ENCODE measurements at regions not wholly inside any gene's neighbourhood (a gene's known extent, or its start where the extent isn't known, plus 50 kb on each side); places are given as distances from the start of the nearest gene placed in this dataset.

- no peak for DNase-seq
Measured at GRCh38 chr19:31119951-31120690, 229.1 kb downstream of the TSHZ3 start.

DNA sequence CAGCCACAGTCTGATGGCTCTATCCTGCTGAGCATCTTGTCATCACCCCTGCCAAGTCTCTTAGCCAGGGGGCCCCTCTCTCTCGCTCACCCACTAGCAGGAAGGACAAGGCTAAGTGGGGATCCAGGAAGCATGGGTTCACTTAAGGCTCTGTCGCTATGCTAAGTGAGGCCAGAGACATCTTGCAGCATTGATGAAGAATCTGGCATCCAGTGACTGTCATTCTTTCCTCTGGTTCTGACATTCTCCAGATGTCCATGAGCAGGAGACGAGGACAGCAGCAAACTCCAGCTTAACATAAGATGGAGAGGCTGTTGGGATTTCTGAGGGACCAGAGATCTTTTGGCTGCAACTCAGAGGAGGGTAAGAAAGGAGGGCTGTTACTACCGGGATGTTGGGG, 230.2 kb downstream of the TSHZ3 start:
- no peak for DNase-seq

GRCh38 chr19:31118287-31118955, 230.8 kb downstream of the TSHZ3 start:
- DNase-seq = no peak

GRCh38 chr19:31114585-31114984, 234.7 kb downstream of the TSHZ3 start:
- no peak for DNase-seq

GRCh38 chr19:31113293-31113692, 235.9 kb downstream of the TSHZ3 start:
- no peak for DNase-seq

DNA sequence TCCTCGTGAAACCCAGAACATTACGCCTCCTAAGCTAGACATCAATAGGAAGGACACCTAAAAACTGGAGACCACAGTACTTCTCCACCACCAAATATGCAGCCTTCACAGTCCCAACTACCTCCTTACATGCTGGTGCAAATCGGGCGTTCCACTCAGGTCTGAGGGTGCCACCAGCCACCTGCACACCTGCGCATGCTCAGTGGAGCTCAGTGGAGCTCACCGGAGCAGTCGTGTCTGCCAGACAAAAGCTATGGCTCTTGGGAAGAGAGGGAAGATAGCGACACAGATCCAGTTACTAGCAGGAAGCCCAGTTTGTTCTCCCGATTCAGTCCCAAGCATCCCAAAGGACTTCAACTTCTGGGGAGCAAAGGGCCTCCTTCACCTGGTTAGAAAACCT, 237.1 kb downstream of the TSHZ3 start:
- DNase-seq = no peak

GRCh38 chr19:31111741-31112140, 237.5 kb downstream of the TSHZ3 start:
- DNase-seq = no peak

GRCh38 chr19:31110336-31110735, 238.9 kb downstream of the TSHZ3 start:
- no peak for DNase-seq

- no peak for DNase-seq
Measured at GRCh38 chr19:31109636-31110035, 239.6 kb downstream of the TSHZ3 start.

DNA sequence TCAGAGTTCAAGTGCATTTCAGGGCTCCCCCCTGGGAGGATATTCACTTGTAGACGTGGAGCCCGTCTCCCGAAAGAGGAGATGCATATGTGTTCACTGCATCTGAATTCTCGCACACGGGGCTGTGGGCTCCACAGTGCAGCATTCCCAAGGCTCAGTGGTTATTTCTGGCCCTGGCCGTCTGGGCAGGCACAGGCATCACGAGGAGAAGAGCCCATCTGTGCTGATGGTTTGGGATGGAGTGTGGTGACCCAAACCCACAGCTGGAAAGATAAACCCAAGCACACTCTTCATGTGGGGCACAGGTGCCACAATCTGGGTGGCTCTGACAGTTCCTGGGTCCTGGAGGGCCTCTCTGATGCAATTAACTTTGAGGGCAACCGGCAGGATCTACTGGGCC, 242.1 kb downstream of the TSHZ3 start:
- DNase-seq = no peak

- DNase-seq = no peak
Measured at GRCh38 chr19:31105761-31106160, 243.5 kb downstream of the TSHZ3 start.

DNA sequence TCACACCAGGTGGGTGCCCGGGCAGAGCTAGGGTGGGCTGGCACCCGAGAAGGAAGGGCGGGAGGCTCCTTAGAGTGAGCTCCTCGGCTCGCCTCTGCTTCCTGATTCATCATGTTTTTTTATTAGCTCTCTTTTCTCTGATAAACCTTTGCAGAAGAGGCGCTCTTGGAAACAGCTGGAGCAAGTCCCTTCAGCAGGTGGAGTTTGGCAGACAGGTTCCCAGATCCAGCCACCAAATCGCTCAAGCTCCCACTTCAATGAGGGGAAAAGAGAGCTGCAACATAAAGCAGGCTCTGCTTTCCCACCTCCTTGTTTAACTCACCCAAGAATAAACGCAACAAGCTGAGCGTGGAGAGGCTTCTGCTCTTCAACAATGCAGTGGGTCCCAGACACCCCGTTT, 244.8 kb downstream of the TSHZ3 start:
- DNase-seq = no peak

DNA sequence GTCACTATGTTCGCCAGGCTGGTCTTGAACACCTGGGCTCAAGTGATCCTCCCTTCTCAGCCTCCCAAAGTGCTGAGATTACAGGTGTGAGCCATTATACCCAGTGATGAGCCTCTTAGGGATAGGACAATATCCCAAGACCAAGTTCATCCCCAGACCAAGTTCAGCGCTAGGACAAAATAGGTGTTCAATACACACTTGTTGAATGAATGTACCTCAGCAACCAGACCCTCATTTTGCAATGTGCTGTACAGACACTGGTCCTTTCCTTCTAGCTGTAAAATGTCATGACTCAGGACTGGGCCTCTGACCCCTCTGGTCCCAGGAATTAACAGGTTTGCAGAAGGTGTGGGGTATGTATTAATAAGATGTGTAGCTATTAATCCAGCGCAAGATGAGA, 246.0 kb downstream of the TSHZ3 start:
- DNase-seq = no peak

DNA sequence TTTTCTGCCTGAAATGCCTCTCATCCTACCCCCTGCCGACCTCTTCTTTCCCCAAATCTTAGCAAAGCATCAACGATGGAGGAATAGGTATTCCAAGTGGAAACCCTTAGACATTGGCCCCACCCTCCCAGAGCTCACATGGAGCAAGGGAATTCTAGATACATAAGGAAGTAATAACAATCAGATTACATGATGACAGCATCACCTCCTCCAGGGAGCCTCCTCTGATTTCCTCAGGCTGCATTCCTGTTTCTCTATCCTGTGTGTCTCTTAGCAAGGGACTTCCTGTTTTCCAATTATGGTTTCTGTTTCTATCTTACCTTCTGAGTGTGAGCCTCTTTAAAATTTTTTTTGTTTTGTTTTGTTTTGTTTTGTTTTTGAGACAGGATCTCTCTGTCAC, 246.6 kb downstream of the TSHZ3 start:
- no peak for DNase-seq

- DNase-seq = no peak
Measured at GRCh38 chr19:31100981-31101380, 248.3 kb downstream of the TSHZ3 start.

GRCh38 chr19:31100206-31100590, 249.0 kb downstream of the TSHZ3 start:
- no peak for DNase-seq

DNA sequence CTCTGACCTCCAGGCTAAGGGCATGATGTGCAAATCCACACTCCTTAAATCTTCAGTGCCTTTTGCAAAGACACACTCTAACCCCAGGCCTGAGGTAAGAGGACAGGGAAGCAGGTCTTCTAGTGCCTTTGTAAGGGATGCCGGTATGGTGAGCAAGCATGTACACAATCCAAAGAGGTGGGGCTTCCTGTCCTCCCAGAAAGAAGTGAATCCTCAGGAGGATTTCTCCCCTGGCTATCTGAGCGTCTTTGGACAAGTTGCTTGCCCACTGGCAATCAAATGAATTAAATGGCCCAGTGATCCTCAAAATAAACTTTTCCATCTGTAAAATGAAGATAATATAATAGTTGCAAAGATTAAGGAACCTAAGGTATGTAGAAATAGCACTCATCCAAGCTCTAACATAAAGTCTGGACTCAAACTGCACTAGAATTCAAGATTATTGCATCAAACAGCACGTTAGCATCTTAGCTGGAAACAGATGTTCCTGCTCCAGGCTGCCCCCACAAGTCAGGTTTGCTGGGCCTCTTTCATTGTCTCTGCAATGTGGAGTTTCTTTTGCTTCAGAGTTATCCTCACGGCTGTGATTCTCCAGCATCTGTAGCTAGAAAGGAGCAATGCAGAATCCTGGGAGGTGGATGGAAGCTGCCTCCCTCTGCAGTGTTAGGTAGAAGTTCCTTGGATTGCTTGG, 249.6 kb downstream of the TSHZ3 start:
- no peak for DNase-seq

GRCh38 chr19:31098836-31099235, 250.4 kb downstream of the TSHZ3 start:
- no peak for DNase-seq

GRCh38 chr19:31096935-31097545, 252.2 kb downstream of the TSHZ3 start:
- no peak for DNase-seq

DNA sequence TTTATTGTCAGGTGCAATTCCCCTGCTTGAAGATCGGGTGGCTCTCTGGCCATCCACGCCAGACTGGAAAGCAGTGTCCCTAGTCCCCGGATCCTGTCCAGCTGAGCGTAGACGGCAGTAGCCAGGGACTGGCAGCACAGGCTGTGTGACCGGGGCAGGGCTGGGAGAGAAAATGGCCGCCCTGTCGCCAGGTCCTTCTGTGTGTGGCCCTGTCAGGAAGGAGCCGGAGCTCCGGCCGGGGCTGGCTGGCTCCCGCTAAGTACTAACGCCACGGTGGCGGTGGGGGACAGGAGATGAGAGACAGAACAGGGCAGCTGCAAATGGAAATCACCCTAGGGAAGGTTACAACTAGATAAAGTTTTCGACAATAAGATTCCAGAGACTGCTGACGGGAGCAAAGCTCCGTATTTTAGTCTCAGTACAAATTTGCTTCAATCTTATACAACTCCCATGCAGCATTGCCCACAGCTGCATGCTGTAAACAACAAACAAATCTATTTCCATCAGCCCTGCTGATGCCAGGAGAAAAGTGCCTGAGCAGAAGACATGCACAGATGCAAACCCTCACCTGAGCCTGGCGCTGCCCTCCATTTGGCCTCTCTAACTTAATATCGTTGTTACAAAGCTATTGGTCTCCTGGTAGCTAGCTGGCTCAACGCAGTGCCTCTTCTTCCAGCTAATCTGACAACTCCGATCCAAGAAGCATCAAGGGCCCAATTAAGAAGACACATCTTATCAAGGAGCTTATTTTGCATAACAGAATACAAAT, 253.0 kb downstream of the TSHZ3 start:
- DNase-seq = no peak

DNA sequence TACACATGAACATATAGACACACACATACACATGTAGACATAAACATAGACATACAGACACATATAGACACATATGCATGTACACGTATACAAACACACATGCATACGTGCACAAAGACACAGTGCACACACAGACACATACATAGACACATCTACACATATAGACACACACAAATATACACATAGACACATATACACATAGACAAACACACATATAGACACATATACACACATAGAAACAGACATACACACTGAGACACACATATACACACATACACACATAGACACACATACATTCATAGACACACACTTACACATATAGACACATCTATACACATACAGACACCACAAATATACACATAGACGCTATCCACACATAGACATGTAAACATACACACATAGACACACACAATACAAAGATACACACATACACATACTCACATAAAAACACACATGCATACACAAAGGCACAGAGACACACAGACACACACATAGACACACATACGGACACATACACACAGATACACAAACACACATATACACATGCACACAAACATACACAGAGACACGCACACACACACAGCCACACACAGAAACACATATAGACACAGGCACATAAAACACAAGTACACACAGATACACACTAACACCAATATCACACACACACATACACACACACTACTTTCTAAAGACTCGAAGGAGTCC, 254.0 kb downstream of the TSHZ3 start:
- DNase-seq = no peak

- no peak for DNase-seq
Measured at GRCh38 chr19:31092274-31092673, 257.0 kb downstream of the TSHZ3 start.
